Endothelial cell of umbilical vein (primary cell): ENCODE measurements at regions not wholly inside any gene's neighbourhood (a gene's known extent, or its start where the extent isn't known, plus 50 kb on each side); places are given as distances from the start of the nearest gene placed in this dataset.

ENCODE experiments used
- BruUV-seq: library from RNA; stranded (reverse); fragments of 400-500 nt; replicated peaks from 2 replicates; lab custom pipeline; 2021; lab: Mats Ljungman, UMichigan
- CTCF ChIA-PET: fragments of 300-600, 350-600 bp; sonication (Branson Sonifier 250); formaldehyde crosslinking; loops from one replicate; lab custom pipeline; 2021; ENCODE audit warnings: antibody characterized with exemption, inconsistent platforms; lab: Charles Lee
- POLR2A ChIA-PET: fragments of 300-600, 350-600 bp; sonication (Branson Sonifier 250); formaldehyde crosslinking; loops from one replicate; lab custom pipeline; 2021; ENCODE audit warnings: antibody characterized with exemption, inconsistent platforms; lab: Charles Lee
- DNase-seq: peaks from one replicate; pipeline ENCODE4 v3.0.0-alpha.2; 2011; ENCODE audit warnings: low read depth, low spot score
- FAIRE-seq: peaks from 2 replicates; lab custom pipeline; 2011; peaks lifted over from hg19 to GRCh38; lab: Jason Lieb, UNC
- H2AFZ ChIP-seq: 2 replicates; pipeline ENCODE4 v1.6.0; 2012; ENCODE audit warnings: low read depth, low read length, control low read depth, inconsistent platforms
- H3K27ac ChIP-seq: 2 replicates; pipeline ENCODE4 v1.5.1; 2011; ENCODE audit warnings: low read depth, mild to moderate bottlenecking, control low read depth, low read length, moderate library complexity; ENCODE audit not compliant: insufficient read depth
- H3K27me3 ChIP-seq, 2 experiments: 2 replicates each; pipeline versions ENCODE4 v1.6.0 to v1.6.1; 2011; ENCODE audit warnings: low read length in 2 of 2, mixed read lengths in 1 of 2; ENCODE audit not compliant: control insufficient read depth in 2 of 2, insufficient read depth in 2 of 2
- H3K36me3 ChIP-seq, 2 experiments: 2 replicates in 1 of 2; 3 replicates in 1 of 2; pipeline ENCODE4 v1.5.1; 2011; ENCODE audit warnings: low read length in 2 of 2, mild to moderate bottlenecking in 1 of 2, moderate library complexity in 1 of 2; ENCODE audit not compliant: control insufficient read depth in 2 of 2, insufficient read depth in 2 of 2; ENCODE audit errors: extremely low read depth in 1 of 2
- H3K4me1 ChIP-seq: 3 replicates; pipeline ENCODE4 v1.5.1; 2011; ENCODE audit warnings: mild to moderate bottlenecking, low read length; ENCODE audit not compliant: control insufficient read depth, insufficient read depth; ENCODE audit errors: extremely low read depth
- H3K4me2 ChIP-seq: 2 replicates; pipeline ENCODE4 v1.6.1; 2011; ENCODE audit warnings: low read length, control low read depth, mixed read lengths; ENCODE audit not compliant: insufficient read depth
- H3K4me3 ChIP-seq, 3 experiments: fragments of 200-600 bp in 1 of 3; sonication (generic), shearing (Covaris generic) in 1 of 3; replicated peaks in 1 of 3; 2 replicates each; pipeline ENCODE4 v1.5.1; 2011 to 2016; ENCODE audit warnings: control low read depth in 3 of 3, low read length in 3 of 3, mild to moderate bottlenecking in 2 of 3, inconsistent platforms in 1 of 3, low read depth in 1 of 3, moderate library complexity in 1 of 3; ENCODE audit not compliant: insufficient read depth in 1 of 3
- H3K79me2 ChIP-seq: 2 replicates; pipeline ENCODE4 v1.6.0; 2012; ENCODE audit warnings: low read length, inconsistent platforms; ENCODE audit not compliant: control insufficient read depth, insufficient read depth
- H3K9ac ChIP-seq: replicated peaks from 2 replicates; pipeline ENCODE3; 2011; ENCODE audit warnings: low read length, control low read depth; ENCODE audit not compliant: insufficient read depth; ENCODE audit errors: extremely low read depth
- H3K9me1 ChIP-seq: replicated peaks from 3 replicates; pipeline ENCODE4 v1.6.0; 2011; ENCODE audit warnings: mild to moderate bottlenecking, low read length; ENCODE audit not compliant: control insufficient read depth, insufficient read depth; ENCODE audit errors: extremely low read depth
- H3K9me3 ChIP-seq: replicated peaks from 2 replicates; pipeline ENCODE4 v1.5.1; 2012; ENCODE audit warnings: low read length, inconsistent platforms; ENCODE audit not compliant: control insufficient read depth, insufficient read depth
- H4K20me1 ChIP-seq: replicated peaks from 2 replicates; pipeline ENCODE3; 2011; ENCODE audit warnings: mild to moderate bottlenecking, low read length; ENCODE audit not compliant: control insufficient read depth, insufficient read depth; ENCODE audit errors: extremely low read depth
- EZH2 ChIP-seq: IDR thresholded peaks from 2 replicates; pipeline ENCODE4 v1.6.1; 2012; ENCODE audit warnings: borderline replicate concordance, low read depth, mild to moderate bottlenecking, moderate library complexity, low read length, inconsistent platforms; ENCODE audit not compliant: severe bottlenecking
- FOS ChIP-seq: IDR thresholded peaks from 2 replicates; pipeline ENCODE4 v1.6.1; 2011; ENCODE audit warnings: mild to moderate bottlenecking, low read length, moderate library complexity, borderline replicate concordance; ENCODE audit not compliant: insufficient read depth
- GATA2 ChIP-seq: IDR thresholded peaks from 2 replicates; pipeline ENCODE4 v1.7.0; 2011; ENCODE audit warnings: low read depth, mild to moderate bottlenecking, moderate library complexity, mixed read lengths, low read length; ENCODE audit not compliant: insufficient read length, insufficient read depth
- MYC ChIP-seq: IDR thresholded peaks from one replicate; pipeline ENCODE4 v1.6.1; 2011; ENCODE audit warnings: mild to moderate bottlenecking, low read depth, low read length
- POLR2A ChIP-seq: IDR thresholded peaks from 2 replicates; pipeline ENCODE4 v1.6.1; 2012; ENCODE audit warnings: low read depth, mild to moderate bottlenecking, control low read depth, low read length
- POLR2AphosphoS5 ChIP-seq: IDR thresholded peaks from 2 replicates; pipeline ENCODE4 v1.6.1; 2012; ENCODE audit warnings: low read depth, mild to moderate bottlenecking, control low read depth, low read length, moderate library complexity; ENCODE audit not compliant: insufficient read depth
- dilution Hi-C: fragments of 300-500 bp; cut with MboI; formaldehyde crosslinking; loops from one replicate; pipeline ENCODE4 v1.15.0; 2019; ENCODE audit warnings: low sequenced_read_pairs; ENCODE audit not compliant: extremely low pct_ligation_motif_present
- intact Hi-C: fragments of 100-400 bp; cut with micrococcal nuclease; formaldehyde crosslinking; loops from one replicate; pipeline ENCODE4 v1.10.0; 2022
- TF ChIP-seq, protein P1 (sequence below), 2 donors: IDR thresholded peaks; 1 replicate in 1 of 2; 2 replicates in 1 of 2; pipeline ENCODE4 v1.5.1; 2011; ENCODE audit warnings: low read length in 2 of 2, mild to moderate bottlenecking in 2 of 2, moderate library complexity in 2 of 2, control low read depth in 1 of 2, inconsistent platforms in 1 of 2, low read depth in 1 of 2; ENCODE audit not compliant: insufficient read depth in 1 of 2; ENCODE audit errors: extremely low read depth in 1 of 2
- TF ChIP-seq, protein P2 (sequence below): IDR thresholded peaks from 2 replicates; pipeline ENCODE4 v1.6.1; 2011; ENCODE audit not compliant: insufficient read depth, insufficient read length

DNA sequence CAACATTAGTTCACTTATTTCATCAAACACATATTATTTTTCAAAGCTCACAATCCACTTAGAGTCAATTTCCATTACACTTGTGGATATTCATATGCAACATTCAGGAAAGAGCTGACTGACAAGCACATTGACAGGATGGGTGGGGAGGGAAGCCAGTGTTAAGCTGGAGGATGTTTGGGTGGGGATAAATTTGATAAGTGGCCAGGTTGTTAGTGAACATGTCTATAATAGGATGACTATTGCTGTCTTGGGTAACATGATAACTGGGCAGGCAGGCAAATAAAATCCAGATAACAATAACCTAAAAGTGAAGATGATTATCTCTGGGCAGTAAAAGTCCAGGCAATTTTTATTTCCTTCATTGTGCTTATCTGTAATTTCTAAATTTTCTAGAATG, 73.8 kb upstream of the OSBPL8 start:
- DNase-seq (peak; percentile 34), FAIRE-seq (no peak)
- no peak overlapping the region for H3K4me2 ChIP-seq
- H3K36me3 ChIP-seq, result no peaks in the 10 kb centered on the region
- no peak overlapping the region for H3K4me3 ChIP-seq
- ChIA-PET POLR2A (no interaction called here), CTCF (interaction anchor here (0.6 to 1.9 kb wide), 3 partner anchors 10 to 45 kb away, joined by 3 to 4 read pairs (median 3); no protein-coding TSS in a partner anchor)
- H3K27ac ChIP-seq, result no peak overlapping the region
- no peak overlapping the region for H2AFZ ChIP-seq
- intact Hi-C loops, result no loop called here
- no TSS peak for BruUV-seq
- TF ChIP-seq FOS (no peak), POLR2AphosphoS5 (no peak), EZH2 (no peak), MYC (no peak), POLR2A (no peak), GATA2 (peak; percentile 29)
- TF ChIP-seq, protein P1, sequence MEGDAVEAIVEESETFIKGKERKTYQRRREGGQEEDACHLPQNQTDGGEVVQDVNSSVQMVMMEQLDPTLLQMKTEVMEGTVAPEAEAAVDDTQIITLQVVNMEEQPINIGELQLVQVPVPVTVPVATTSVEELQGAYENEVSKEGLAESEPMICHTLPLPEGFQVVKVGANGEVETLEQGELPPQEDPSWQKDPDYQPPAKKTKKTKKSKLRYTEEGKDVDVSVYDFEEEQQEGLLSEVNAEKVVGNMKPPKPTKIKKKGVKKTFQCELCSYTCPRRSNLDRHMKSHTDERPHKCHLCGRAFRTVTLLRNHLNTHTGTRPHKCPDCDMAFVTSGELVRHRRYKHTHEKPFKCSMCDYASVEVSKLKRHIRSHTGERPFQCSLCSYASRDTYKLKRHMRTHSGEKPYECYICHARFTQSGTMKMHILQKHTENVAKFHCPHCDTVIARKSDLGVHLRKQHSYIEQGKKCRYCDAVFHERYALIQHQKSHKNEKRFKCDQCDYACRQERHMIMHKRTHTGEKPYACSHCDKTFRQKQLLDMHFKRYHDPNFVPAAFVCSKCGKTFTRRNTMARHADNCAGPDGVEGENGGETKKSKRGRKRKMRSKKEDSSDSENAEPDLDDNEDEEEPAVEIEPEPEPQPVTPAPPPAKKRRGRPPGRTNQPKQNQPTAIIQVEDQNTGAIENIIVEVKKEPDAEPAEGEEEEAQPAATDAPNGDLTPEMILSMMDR (IDR thresholded peaks at IDR 0.05; ENCODE audit: extremely low read depth in 1 of 2, insufficient read depth in 1 of 2, low read depth in 1 of 2, low read length in 2 of 2), result no peak
- TF ChIP-seq, protein P2, sequence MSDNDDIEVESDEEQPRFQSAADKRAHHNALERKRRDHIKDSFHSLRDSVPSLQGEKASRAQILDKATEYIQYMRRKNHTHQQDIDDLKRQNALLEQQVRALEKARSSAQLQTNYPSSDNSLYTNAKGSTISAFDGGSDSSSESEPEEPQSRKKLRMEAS, result no peak
- H3K79me2 ChIP-seq, result no peaks in the 10 kb centered on the region
- peaks cover 8% of the 10 kb centered on the region for H3K4me1 ChIP-seq
- no peaks in the 10 kb centered on the region for H3K9me3 ChIP-seq
- dilution Hi-C loops, result no loop called here
- no peaks in the 10 kb centered on the region for H4K20me1 ChIP-seq
- no peak overlapping the region for H3K9ac ChIP-seq
- H3K27me3 ChIP-seq, result no peaks in the 10 kb centered on the region
- no peaks in the 10 kb centered on the region for H3K9me1 ChIP-seq
